HCT116 (cell line): ENCODE measurements at regions not wholly inside any gene's neighbourhood (a gene's known extent, or its start where the extent isn't known, plus 50 kb on each side); places are given as distances from the start of the nearest gene placed in this dataset.

Experiments used
- ATAC-seq: fragments of 200-7000 bp; cut with Tn5 transposase; 2 replicates; pipeline ENCODE4 v1.9.1; 2020; ENCODE audit warnings: mild to moderate bottlenecking, moderate library complexity
- BruUV-seq: library from RNA; stranded (reverse); fragments of 400-500 nt; replicated peaks from 2 replicates; lab custom pipeline; 2021; lab: Mats Ljungman, UMichigan
- CTCF ChIA-PET: fragments of 300-600 bp; sonication (Branson Sonifier 250); formaldehyde crosslinking; loops from one replicate; lab custom pipeline; 2021; ENCODE audit warnings: antibody characterized with exemption; lab: Charles Lee
- POLR2A ChIA-PET: fragments of 300-600, 350-600 bp; sonication (Branson Sonifier 250); formaldehyde crosslinking; loops from one replicate; lab custom pipeline; 2021; ENCODE audit warnings: antibody characterized with exemption; lab: Charles Lee
- RAD21 ChIA-PET, 2 experiments: fragments of 300-600 bp; sonication (Branson Sonifier 250); formaldehyde crosslinking; loops; one replicate each; lab custom pipeline; 2023; ENCODE audit warnings: low total read pairs in 2 of 2; ENCODE audit not compliant: uncharacterized antibody in 2 of 2, unreplicated experiment in 2 of 2, low non-redundant PET in 1 of 2; lab: Charles Lee
- DNase-seq: peaks from one replicate; pipeline ENCODE4 v3.0.0-alpha.2; 2010; ENCODE audit warnings: low read depth, low spot score
- H2AFZ ChIP-seq: fragments of 200-600 bp; shearing (Covaris generic), sonication (generic); 2 replicates; pipeline ENCODE4 v1.6.1; 2017; ENCODE audit warnings: low read depth, mixed run types, mixed read lengths, antibody characterized with exemption, low read length; ENCODE audit not compliant: poor library complexity, severe bottlenecking
- H3K27ac ChIP-seq: 2 replicates; pipeline ENCODE4 v1.5.1; 2012; ENCODE audit warnings: low read depth, low read length
- H3K27me3 ChIP-seq: fragments of 200-600 bp; sonication (generic); 2 replicates; pipeline ENCODE4 v1.6.1; 2016; ENCODE audit warnings: mixed run types, low read length, mixed read lengths; ENCODE audit not compliant: insufficient read depth
- H3K36me3 ChIP-seq, 2 experiments: fragments of 200-500 bp in 1 of 2; fragments of 200-600 bp in 1 of 2; sonication (Bioruptor generic) in 1 of 2; sonication (generic) in 1 of 2; 2 replicates each; pipeline versions ENCODE4 v1.5.1 to v1.6.1; 2014 to 2016; ENCODE audit warnings: low read length in 2 of 2, inconsistent platforms in 1 of 2, mixed read lengths in 1 of 2, mixed run types in 1 of 2; ENCODE audit not compliant: insufficient read depth in 2 of 2, control insufficient read depth in 1 of 2
- H3K4me1 ChIP-seq, 2 experiments: fragments of 200-600 bp in 1 of 2; sonication (generic) in 1 of 2; 2 replicates each; pipeline versions ENCODE4 v1.5.1 to v1.6.1; 2012 to 2017; ENCODE audit warnings: low read length in 2 of 2, inconsistent platforms in 1 of 2, mild to moderate bottlenecking in 1 of 2, mixed read lengths in 1 of 2, mixed run types in 1 of 2, moderate library complexity in 1 of 2; ENCODE audit not compliant: insufficient read depth in 2 of 2, control insufficient read depth in 1 of 2
- H3K4me2 ChIP-seq: fragments of 200-600 bp; sonication (generic); 2 replicates; pipeline ENCODE4 v1.6.1; 2017; ENCODE audit warnings: mixed run types, low read length, mixed read lengths
- H3K4me3 ChIP-seq, 2 experiments: fragments of 200-600 bp in 1 of 2; sonication (generic) in 1 of 2; replicated peaks in 1 of 2; 2 replicates each; pipeline ENCODE4 v1.5.1; 2011 to 2016; ENCODE audit warnings: low read length in 2 of 2, control low read depth in 1 of 2, low read depth in 1 of 2, mild to moderate bottlenecking in 1 of 2, mixed read lengths in 1 of 2, mixed run types in 1 of 2
- H3K79me2 ChIP-seq: fragments of 200-600 bp; sonication (generic); 2 replicates; pipeline ENCODE4 v1.6.1; 2017; ENCODE audit warnings: mild to moderate bottlenecking, mixed run types, low read length, moderate library complexity, mixed read lengths; ENCODE audit not compliant: insufficient read depth
- H3K9ac ChIP-seq: fragments of 200-600 bp; sonication (generic); 2 replicates; pipeline ENCODE4 v1.6.1; 2016; ENCODE audit warnings: low read length, mixed read lengths
- H3K9me2 ChIP-seq: fragments of 200-600 bp; sonication (generic), shearing (Covaris generic); 2 replicates; pipeline ENCODE4 v1.6.1; 2017; ENCODE audit warnings: mixed run types, mild to moderate bottlenecking, moderate library complexity; ENCODE audit not compliant: insufficient read depth
- H3K9me3 ChIP-seq, 2 experiments: fragments of 200-500 bp in 1 of 2; fragments of 200-600 bp in 1 of 2; sonication (Bioruptor generic) in 1 of 2; sonication (generic) in 1 of 2; 2 replicates each; pipeline ENCODE4 v1.6.1; 2014 to 2017; ENCODE audit warnings: low read length in 2 of 2, mixed read lengths in 2 of 2, inconsistent platforms in 1 of 2, low read depth in 1 of 2, mild to moderate bottlenecking in 1 of 2, mixed run types in 1 of 2, moderate library complexity in 1 of 2; ENCODE audit not compliant: control insufficient read depth in 1 of 2, insufficient read depth in 1 of 2
- H4K20me1 ChIP-seq: fragments of 200-600 bp; sonication (generic), shearing (Covaris generic); 2 replicates; pipeline ENCODE4 v1.6.1; 2017; ENCODE audit warnings: mixed run types, mild to moderate bottlenecking, moderate library complexity; ENCODE audit not compliant: insufficient read depth
- CTCF ChIP-seq, 3 experiments: fragments of 200-600 bp in 1 of 3; sonication (generic) in 1 of 3; IDR thresholded peaks in 2 of 3; conservative IDR thresholded peaks in 1 of 3; 2 replicates each; pipeline ENCODE4 v1.5.1; 2012 to 2017; ENCODE audit warnings: low read depth in 2 of 3, low read length in 2 of 3, antibody characterized with exemption in 1 of 3, borderline replicate concordance in 1 of 3, control low read depth in 1 of 3, mild to moderate bottlenecking in 1 of 3, mixed read lengths in 1 of 3, mixed run types in 1 of 3, moderate library complexity in 1 of 3; ENCODE audit not compliant: insufficient read depth in 1 of 3
- MAX ChIP-seq: IDR thresholded peaks from 2 replicates; pipeline ENCODE4 v1.6.1; 2012
- RAD21 ChIP-seq: IDR thresholded peaks from 2 replicates; pipeline ENCODE4 v1.6.1; 2012; ENCODE audit warnings: low read depth, mild to moderate bottlenecking
- YY1 ChIP-seq: IDR thresholded peaks from 2 replicates; pipeline ENCODE4 v1.6.1; 2011; ENCODE audit warnings: low read length, low read depth, moderate library complexity, mild to moderate bottlenecking; ENCODE audit not compliant: insufficient replicate concordance; ENCODE audit errors: extremely low read depth
- intact Hi-C: fragments of 100-400 bp; cut with micrococcal nuclease; formaldehyde crosslinking; loops from 2 replicates; pipeline ENCODE4 v1.10.0; 2022

GRCh38 chr12:131452444-131452860 lies 258.4 kb upstream of the SFSWAP start:
- ChIA-PET CTCF (interaction anchor here (1.7 to 2.1 kb wide), 2 partner anchors 293 to 347 kb away, joined by 13 to 17 read pairs; no protein-coding TSS in a partner anchor), RAD21 (interaction anchor here (0.7 to 1.1 kb wide), 4 partner anchors 129 to 349 kb away, joined by 3 to 6 read pairs (median 3); no protein-coding TSS in a partner anchor), POLR2A (no interaction called here)
- intact Hi-C loops = loop anchor here (5.0 kb wide), 2 partner anchors 380 to 690 kb away; no protein-coding TSS in a partner anchor
- H3K27me3 ChIP-seq = no peaks in the 10 kb centered on the region
- no peak for DNase-seq
- no peaks in the 10 kb centered on the region for H3K36me3 ChIP-seq
- peak overlapping the region; percentile 17 for H2AFZ ChIP-seq
- H3K4me2 ChIP-seq = peak overlapping the region; percentile 36
- no peaks in the 10 kb centered on the region for H3K9me2 ChIP-seq
- no TSS peak for BruUV-seq
- ATAC-seq = peak; percentile 71
- TF ChIP-seq CTCF (IDR thresholded peaks at IDR 0.05 in 2 of 3, conservative IDR thresholded peaks at IDR 0.05 in 1 of 3; ENCODE audit: borderline replicate concordance in 1 of 3, insufficient read depth in 1 of 3, low read depth in 2 of 3, low read length in 2 of 3) (peak; percentile 71 to 81 (median 73)), RAD21 (peak; percentile 74), YY1 (no peak), MAX (peak; percentile 24; the same call in 1 of the 2 replicates)
- H3K79me2 ChIP-seq = no peaks in the 10 kb centered on the region
- no peak overlapping the region for H3K9ac ChIP-seq
- no peaks in the 10 kb centered on the region for H4K20me1 ChIP-seq
- no peak overlapping the region for H3K4me3 ChIP-seq
- H3K27ac ChIP-seq = no peak overlapping the region
- H3K4me1 ChIP-seq = peaks cover 2 to 13% of the 10 kb centered on the region in 2 experiments; a peak in 2 of 4 replicates
- no peaks in the 10 kb centered on the region for H3K9me3 ChIP-seq
